Pancreas (tissue), 10 donors: ENCODE measurements at regions not wholly inside any gene's neighbourhood (a gene's known extent, or its start where the extent isn't known, plus 50 kb on each side); places are given as distances from the start of the nearest gene placed in this dataset.

Experiments
- ATAC-seq, 4 donors: fragments of 200-7000 bp; cut with Tn5 transposase; one replicate each; pipeline versions ENCODE4 v1.8.0 to v1.9.1; 2020; ENCODE audit warnings: mild to moderate bottlenecking in 4 of 4, moderate library complexity in 4 of 4
- DNase-seq, 6 donors: peaks; one replicate each; pipeline ENCODE4 v3.0.0-alpha.2; 2020
- FAIRE-seq: peaks from 2 replicates; lab custom pipeline; 2012; peaks lifted over from hg19 to GRCh38; lab: Jason Lieb, UNC
- H3K27ac ChIP-seq, 4 donors: fragments of 200-600 bp; sonication (generic); 1 replicate in 3 of 4; 2 replicates in 1 of 4; pipeline versions ENCODE4 v1.5.0 to v1.8.0; 2020
- H3K27me3 ChIP-seq, 4 donors: fragments of 200-600 bp; one replicate each; pipeline ENCODE4 v1.8.0; 2021
- H3K36me3 ChIP-seq, 3 donors: fragments of 200-600 bp; sonication (generic) in 1 of 3; one replicate each; pipeline versions ENCODE4 v1.5.0 to v1.8.0; 2020 to 2021
- H3K4me1 ChIP-seq, 3 donors: fragments of 200-600 bp; one replicate each; pipeline ENCODE4 v1.8.0; 2021
- H3K4me3 ChIP-seq, 4 donors: fragments of 200-600 bp; sonication (generic) in 2 of 4; one replicate each; pipeline versions ENCODE4 v1.5.0 to v1.8.0; 2020 to 2021
- H3K9me3 ChIP-seq, 4 donors: fragments of 200-600 bp; one replicate each; pipeline ENCODE4 v1.8.0; 2021
- WGBS, 2 donors: extraction: QIAGEN DNeasy Blood & Tissue Kit; methylation state at CpG; one replicate each; pipeline ENCODE4 v1.1.7; 2013; 5-methylcytosine and 5-hydroxymethylcytosine counted together
- intact Hi-C, 3 donors: fragments of 100-400 bp; cut with DNase I; formaldehyde crosslinking; loops; one replicate each; pipeline versions ENCODE4 v1.11.1 to v1.14.2; 2022
- TF ChIP-seq, protein P1 (sequence below), 4 donors: fragments of 200-600 bp; sonication (generic) in 3 of 4; IDR thresholded peaks; one replicate each; pipeline versions ENCODE4 v1.5.0 to v1.8.0; 2021; ENCODE audit warnings: antibody characterized with exemption in 4 of 4
- donor health status: healthy with polysubstance abuse.
- donor health status: DM: no; HTN: no; CAD: no; lungs with moderate emphysema.
- donor health status: DM: no; HTN: no; CAD: no.
- donor health status: control.
- donor health status: control.
- donor health status: Bipolar disorder and iron deficiency.
- donor health status: DM: yes; HTN: yes; CAD: no.
- donor health status: DM: no; HTN: no; CAD: no.
- donor health status: DM: no; HTN: no; CAD: no.
- donor health status: DM: yes; HTN: yes; CAD: no.

DNA sequence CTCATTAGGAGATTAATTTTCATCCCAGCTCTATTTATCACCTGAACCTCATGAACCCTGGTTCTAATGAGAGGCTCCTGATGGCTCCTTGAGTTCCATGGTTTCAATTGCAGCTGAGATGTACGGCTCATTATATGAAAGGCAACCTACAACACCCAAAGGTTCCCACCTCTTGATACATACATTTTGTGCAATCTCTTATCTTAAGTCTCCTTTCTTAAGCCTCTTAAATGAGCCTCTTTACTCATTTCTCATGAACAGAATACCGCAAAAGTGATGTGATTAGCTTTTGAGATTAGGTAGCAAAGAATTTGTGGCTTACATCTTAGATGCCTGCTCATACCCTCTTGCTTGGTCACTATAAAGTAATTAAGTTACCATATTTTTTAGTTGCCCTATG lies 1964.0 kb upstream of the CDH6 start:
- TF ChIP-seq, protein P1, sequence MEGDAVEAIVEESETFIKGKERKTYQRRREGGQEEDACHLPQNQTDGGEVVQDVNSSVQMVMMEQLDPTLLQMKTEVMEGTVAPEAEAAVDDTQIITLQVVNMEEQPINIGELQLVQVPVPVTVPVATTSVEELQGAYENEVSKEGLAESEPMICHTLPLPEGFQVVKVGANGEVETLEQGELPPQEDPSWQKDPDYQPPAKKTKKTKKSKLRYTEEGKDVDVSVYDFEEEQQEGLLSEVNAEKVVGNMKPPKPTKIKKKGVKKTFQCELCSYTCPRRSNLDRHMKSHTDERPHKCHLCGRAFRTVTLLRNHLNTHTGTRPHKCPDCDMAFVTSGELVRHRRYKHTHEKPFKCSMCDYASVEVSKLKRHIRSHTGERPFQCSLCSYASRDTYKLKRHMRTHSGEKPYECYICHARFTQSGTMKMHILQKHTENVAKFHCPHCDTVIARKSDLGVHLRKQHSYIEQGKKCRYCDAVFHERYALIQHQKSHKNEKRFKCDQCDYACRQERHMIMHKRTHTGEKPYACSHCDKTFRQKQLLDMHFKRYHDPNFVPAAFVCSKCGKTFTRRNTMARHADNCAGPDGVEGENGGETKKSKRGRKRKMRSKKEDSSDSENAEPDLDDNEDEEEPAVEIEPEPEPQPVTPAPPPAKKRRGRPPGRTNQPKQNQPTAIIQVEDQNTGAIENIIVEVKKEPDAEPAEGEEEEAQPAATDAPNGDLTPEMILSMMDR (IDR thresholded peaks at IDR 0.05), result no peak
- no peak for DNase-seq
- ATAC-seq, result no peak
- no peak overlapping the region for H3K27ac ChIP-seq
- 56 to 70% methylated on average over 2 of the region's 2 CpGs for WGBS, 2 donors
- no peak overlapping the region for H3K4me3 ChIP-seq
- H3K27me3 ChIP-seq, result no peaks in the 10 kb centered on the region
- intact Hi-C loops, result no loop called here
- FAIRE-seq, result no peak
- H3K4me1 ChIP-seq, result no peaks in the 10 kb centered on the region
- no peaks in the 10 kb centered on the region for H3K9me3 ChIP-seq
- no peaks in the 10 kb centered on the region for H3K36me3 ChIP-seq

DNA sequence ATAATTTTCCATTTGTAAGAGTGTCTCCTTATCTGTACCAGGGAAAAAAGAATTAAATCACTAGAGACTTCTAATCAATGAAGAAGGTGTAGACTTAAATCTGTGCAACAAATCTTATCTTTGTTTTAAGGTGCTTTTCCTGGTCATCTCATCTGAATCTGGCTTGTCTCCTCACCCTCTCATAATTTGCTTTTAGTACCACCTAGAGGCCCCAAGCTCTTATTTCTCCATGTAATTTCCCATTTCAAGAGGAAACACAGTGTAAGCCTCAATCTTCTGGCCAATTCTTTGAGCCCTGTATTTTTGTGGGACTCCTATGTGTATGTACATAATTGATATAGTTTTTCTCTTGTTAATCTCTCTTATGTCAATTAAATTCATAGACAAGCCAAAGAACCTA lies 1975.3 kb upstream of the CDH6 start:
- Histone ChIP-seq H3K27me3 (no peaks in the 10 kb centered on the region), H3K36me3 (no peaks in the 10 kb centered on the region), H3K4me1 (no peaks in the 10 kb centered on the region), H3K9me3 (no peaks in the 10 kb centered on the region), H3K4me3 (no peak overlapping the region), H3K27ac (no peak overlapping the region)
- intact Hi-C loops, result no loop called here
- no peak for ATAC-seq
- no peak for DNase-seq
- TF ChIP-seq, protein P1 (IDR thresholded peaks at IDR 0.05), result no peak
- FAIRE-seq, result no peak

DNA sequence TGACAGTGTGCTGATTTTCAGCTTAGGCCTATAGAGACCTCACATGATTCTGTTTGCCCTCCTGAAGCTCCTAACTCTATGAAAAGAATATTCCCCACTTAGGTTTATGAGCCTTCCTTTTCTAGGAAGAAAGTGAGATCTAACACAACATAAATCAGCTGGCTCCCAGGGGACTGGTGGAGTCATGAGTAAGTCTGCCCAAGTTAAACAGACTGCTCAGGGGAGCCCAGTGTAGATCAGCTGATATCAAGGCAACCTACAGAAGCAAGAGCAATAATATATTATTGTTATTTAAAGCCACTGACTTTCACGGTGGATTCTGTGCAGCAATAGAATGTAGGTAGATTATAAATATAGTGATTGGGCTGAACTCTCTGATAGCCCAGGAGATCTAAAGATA lies 1978.6 kb upstream of the CDH6 start:
- 71 to 86% methylated on average over 1 of the region's 1 CpG for WGBS, 2 donors

GRCh38 chr5:29213475-29213874 lies 1980.0 kb upstream of the CDH6 start:
- TF ChIP-seq, protein P1 (IDR thresholded peaks at IDR 0.05), result no peak
- no peak for DNase-seq

More for the DNA sequence above, 1978.6 kb upstream of the CDH6 start:
- Histone ChIP-seq H3K4me3 (no peak overlapping the region), H3K27ac (no peak overlapping the region), H3K27me3 (no peaks in the 10 kb centered on the region), H3K4me1 (no peaks in the 10 kb centered on the region), H3K36me3 (no peaks in the 10 kb centered on the region), H3K9me3 (no peaks in the 10 kb centered on the region)
- FAIRE-seq, result no peak
- ATAC-seq, result no peak
- intact Hi-C loops, result no loop called here
- DNase-seq, result no peak
- TF ChIP-seq, protein P1 (IDR thresholded peaks at IDR 0.05), result no peak

GRCh38 chr5:29208024-29208423 lies 1985.5 kb upstream of the CDH6 start:
- H3K4me3 ChIP-seq, result no peak overlapping the region
- DNase-seq (no peak), FAIRE-seq (no peak), ATAC-seq (no peak)
- no peaks in the 10 kb centered on the region for H3K4me1 ChIP-seq
- H3K36me3 ChIP-seq, result no peaks in the 10 kb centered on the region
- H3K9me3 ChIP-seq, result no peaks in the 10 kb centered on the region
- TF ChIP-seq, protein P1 (IDR thresholded peaks at IDR 0.05), result no peak
- no peak overlapping the region for H3K27ac ChIP-seq
- no peaks in the 10 kb centered on the region for H3K27me3 ChIP-seq
- intact Hi-C loops, result no loop called here

More at GRCh38 chr5:29213475-29213874, 1980.0 kb upstream of the CDH6 start:
- Histone ChIP-seq H3K4me3 (no peak overlapping the region), H3K27me3 (no peaks in the 10 kb centered on the region), H3K4me1 (no peaks in the 10 kb centered on the region), H3K27ac (no peak overlapping the region), H3K9me3 (no peaks in the 10 kb centered on the region), H3K36me3 (no peaks in the 10 kb centered on the region)
- ATAC-seq (no peak), FAIRE-seq (no peak)
- intact Hi-C loops, result no loop called here
- WGBS, 2 donors, result 33 to 40% methylated on average over 3 of the region's 3 CpGs
